ENCODE measurements at regions not wholly inside any gene's neighbourhood (a gene's known extent, or its start where the extent isn't known, plus 50 kb on each side); places are given as distances from the start of the nearest gene placed in this dataset.

DNA sequence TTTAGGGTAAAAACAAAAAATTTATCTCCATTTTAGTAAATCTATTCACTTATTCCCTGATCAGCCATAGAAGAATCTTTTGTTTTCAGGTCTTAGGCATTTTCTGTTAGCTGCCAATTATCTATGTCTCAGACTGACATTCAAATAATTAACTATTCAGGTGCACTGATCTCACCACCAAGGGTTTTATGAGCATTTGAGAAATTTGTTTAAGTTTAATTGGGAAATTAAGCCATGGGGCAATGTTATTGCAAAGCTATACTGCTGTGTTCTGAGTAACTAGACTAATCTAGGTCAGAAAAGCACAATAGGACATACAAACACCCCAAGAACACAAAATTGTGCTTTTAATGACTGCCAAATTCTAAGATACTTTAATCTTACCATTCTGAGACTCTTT, 210.7 kb upstream of the EDNRB start (continued):
- TF ChIP-seq, protein P1, sequence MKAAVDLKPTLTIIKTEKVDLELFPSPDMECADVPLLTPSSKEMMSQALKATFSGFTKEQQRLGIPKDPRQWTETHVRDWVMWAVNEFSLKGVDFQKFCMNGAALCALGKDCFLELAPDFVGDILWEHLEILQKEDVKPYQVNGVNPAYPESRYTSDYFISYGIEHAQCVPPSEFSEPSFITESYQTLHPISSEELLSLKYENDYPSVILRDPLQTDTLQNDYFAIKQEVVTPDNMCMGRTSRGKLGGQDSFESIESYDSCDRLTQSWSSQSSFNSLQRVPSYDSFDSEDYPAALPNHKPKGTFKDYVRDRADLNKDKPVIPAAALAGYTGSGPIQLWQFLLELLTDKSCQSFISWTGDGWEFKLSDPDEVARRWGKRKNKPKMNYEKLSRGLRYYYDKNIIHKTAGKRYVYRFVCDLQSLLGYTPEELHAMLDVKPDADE (IDR thresholded peaks at IDR 0.05), result no peak
- TF ChIP-seq, protein P2, sequence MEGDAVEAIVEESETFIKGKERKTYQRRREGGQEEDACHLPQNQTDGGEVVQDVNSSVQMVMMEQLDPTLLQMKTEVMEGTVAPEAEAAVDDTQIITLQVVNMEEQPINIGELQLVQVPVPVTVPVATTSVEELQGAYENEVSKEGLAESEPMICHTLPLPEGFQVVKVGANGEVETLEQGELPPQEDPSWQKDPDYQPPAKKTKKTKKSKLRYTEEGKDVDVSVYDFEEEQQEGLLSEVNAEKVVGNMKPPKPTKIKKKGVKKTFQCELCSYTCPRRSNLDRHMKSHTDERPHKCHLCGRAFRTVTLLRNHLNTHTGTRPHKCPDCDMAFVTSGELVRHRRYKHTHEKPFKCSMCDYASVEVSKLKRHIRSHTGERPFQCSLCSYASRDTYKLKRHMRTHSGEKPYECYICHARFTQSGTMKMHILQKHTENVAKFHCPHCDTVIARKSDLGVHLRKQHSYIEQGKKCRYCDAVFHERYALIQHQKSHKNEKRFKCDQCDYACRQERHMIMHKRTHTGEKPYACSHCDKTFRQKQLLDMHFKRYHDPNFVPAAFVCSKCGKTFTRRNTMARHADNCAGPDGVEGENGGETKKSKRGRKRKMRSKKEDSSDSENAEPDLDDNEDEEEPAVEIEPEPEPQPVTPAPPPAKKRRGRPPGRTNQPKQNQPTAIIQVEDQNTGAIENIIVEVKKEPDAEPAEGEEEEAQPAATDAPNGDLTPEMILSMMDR (conservative IDR thresholded peaks at IDR 0.05; ENCODE audit: low read depth in 2 of 2), result no peak
- TF ChIP-seq, protein P3, sequence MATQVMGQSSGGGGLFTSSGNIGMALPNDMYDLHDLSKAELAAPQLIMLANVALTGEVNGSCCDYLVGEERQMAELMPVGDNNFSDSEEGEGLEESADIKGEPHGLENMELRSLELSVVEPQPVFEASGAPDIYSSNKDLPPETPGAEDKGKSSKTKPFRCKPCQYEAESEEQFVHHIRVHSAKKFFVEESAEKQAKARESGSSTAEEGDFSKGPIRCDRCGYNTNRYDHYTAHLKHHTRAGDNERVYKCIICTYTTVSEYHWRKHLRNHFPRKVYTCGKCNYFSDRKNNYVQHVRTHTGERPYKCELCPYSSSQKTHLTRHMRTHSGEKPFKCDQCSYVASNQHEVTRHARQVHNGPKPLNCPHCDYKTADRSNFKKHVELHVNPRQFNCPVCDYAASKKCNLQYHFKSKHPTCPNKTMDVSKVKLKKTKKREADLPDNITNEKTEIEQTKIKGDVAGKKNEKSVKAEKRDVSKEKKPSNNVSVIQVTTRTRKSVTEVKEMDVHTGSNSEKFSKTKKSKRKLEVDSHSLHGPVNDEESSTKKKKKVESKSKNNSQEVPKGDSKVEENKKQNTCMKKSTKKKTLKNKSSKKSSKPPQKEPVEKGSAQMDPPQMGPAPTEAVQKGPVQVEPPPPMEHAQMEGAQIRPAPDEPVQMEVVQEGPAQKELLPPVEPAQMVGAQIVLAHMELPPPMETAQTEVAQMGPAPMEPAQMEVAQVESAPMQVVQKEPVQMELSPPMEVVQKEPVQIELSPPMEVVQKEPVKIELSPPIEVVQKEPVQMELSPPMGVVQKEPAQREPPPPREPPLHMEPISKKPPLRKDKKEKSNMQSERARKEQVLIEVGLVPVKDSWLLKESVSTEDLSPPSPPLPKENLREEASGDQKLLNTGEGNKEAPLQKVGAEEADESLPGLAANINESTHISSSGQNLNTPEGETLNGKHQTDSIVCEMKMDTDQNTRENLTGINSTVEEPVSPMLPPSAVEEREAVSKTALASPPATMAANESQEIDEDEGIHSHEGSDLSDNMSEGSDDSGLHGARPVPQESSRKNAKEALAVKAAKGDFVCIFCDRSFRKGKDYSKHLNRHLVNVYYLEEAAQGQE (IDR thresholded peaks at IDR 0.05; ENCODE audit: unreplicated experiment), result no peak
- no peak for TF ChIP-seq JUNB (IDR thresholded peaks at IDR 0.05; ENCODE audit: unreplicated experiment)
- no peak for TF ChIP-seq EZH2 (IDR thresholded peaks at IDR 0.05; ENCODE audit: low read depth, unreplicated experiment)
- no peak for TF ChIP-seq CREB1 (CRISPR knock-in tag; IDR thresholded peaks at IDR 0.05; ENCODE audit: low read depth)

DNA sequence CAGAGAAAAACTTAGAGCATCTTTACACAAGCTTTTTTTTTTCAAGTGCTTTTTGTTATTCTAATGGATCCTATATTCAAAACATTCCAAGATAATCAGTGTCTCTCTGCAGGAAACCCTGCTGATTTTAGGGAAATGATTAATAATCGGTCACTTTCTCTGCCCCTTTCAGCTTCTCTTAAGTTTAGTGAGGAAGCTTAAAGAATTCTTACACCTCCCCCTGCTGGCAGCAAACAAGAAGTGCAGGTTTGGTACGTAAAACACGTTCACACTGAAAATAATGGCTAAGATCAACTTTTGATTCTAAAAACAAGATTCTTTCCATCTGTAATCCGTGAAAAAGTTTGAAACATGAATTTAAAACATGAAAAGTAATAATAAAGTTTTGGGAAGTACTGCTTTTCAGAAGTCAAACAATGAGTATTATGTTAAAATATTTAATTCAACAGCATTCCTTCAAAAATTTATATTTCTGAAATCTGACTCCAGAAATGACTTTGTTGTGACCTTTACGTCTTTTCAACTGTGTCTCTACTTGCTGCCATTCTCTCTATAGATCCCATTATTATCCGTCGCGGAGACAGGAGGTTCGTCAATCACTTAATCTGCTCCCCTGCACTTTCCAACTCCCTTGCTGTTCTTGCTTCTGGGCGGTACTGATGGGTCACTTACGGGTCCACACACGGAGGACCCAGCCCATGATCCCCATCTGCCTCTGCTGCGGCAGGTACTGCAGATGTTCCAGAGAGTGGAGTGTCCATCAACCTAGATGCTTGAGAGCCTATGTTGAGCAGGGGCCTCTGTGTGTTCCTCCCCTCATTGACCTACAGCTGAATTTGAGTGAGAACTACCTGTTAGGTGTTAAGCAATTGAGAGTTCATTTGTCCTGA, 203.1 kb upstream of the EDNRB start:
- no peaks in the 10 kb centered on the region for H4K20me1 ChIP-seq (replicated peaks; ENCODE audit: insufficient read depth)
- H3K27ac ChIP-seq (ENCODE audit: low read depth), result no peak overlapping the region
- TF ChIP-seq EZH2 (IDR thresholded peaks at IDR 0.05; ENCODE audit: low read depth, unreplicated experiment) (no peak), STAT1 (IDR thresholded peaks at IDR 0.05; ENCODE audit: unreplicated experiment) (no peak)
- TF ChIP-seq, protein P2 (conservative IDR thresholded peaks at IDR 0.05; ENCODE audit: low read depth in 2 of 2), result peak; percentile 88 to 97
- peaks cover 12% of the 10 kb centered on the region; the same call in 1 of the 2 replicates for H3K4me1 ChIP-seq (ENCODE audit: insufficient read depth)
- no peaks in the 10 kb centered on the region for H3F3A ChIP-seq (replicated peaks; ENCODE audit: low read depth)
- Mint-ChIP-seq H3K27ac (peak overlapping the region; percentile 24; the same call in 1 of the 2 replicates), H3K36me3 (ENCODE audit: low read depth) (peaks cover 9% of the 10 kb centered on the region; the same call in 2 of the 3 replicates), H3K4me3 (no peak overlapping the region), H3K9me3 (peaks cover 8% of the 10 kb centered on the region), H3K4me1 (peaks cover 28% of the 10 kb centered on the region), H3K27me3 (ENCODE audit: insufficient read depth, low read depth, poor library complexity) (no peaks in the 10 kb centered on the region)
- H3K9me2 ChIP-seq (ENCODE audit: insufficient read depth), result no peaks in the 10 kb centered on the region
- H2AFZ ChIP-seq, result peak overlapping the region; percentile 15; the same call in 1 of the 2 replicates
- H3K36me3 ChIP-seq (ENCODE audit: insufficient read depth), result no peaks in the 10 kb centered on the region; the same call in 1 of the 2 replicates
- no peaks in the 10 kb centered on the region for H3K27me3 ChIP-seq (ENCODE audit: insufficient read depth)
- peak; percentile 88 for DNase-seq (ENCODE audit: low spot score)
- H3K4me2 ChIP-seq, result no peak overlapping the region
- H3K79me2 ChIP-seq (replicated peaks; ENCODE audit: insufficient read depth), result no peaks in the 10 kb centered on the region
- no peak overlapping the region for H3K4me3 ChIP-seq
- ATAC-seq, result peak; percentile 61

Measured in GM23338 (cell line).